ENCODE measurements at regions not wholly inside any gene's neighbourhood (a gene's known extent, or its start where the extent isn't known, plus 50 kb on each side); places are given as distances from the start of the nearest gene placed in this dataset.

DNA sequence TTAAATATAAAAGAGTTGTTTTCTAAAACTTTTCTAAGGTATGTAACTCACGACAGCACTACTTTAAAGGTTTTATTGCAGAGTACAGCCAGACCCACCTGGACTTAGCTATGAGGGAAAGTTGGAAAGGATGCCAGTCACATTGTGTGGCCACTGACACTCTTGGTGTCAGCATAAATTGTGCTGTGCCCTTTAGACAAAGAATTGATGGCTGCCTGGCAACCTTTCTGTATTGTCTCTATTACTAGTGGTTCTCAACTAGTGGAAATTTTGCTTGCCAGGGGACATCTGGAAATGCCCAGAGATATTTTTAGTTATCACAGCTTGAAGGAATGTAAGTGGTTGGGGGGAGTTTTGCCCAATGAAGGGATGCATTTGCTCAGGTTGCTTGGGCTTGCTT, 117.5 kb upstream of the APP start:
- H3K9ac ChIP-seq (ENCODE audit: low read length in 3 of 3), result no peak overlapping the region
- intact Hi-C loops (cut with DNase I), result no loop called here
- no peaks in the 10 kb centered on the region for H3K4me1 ChIP-seq (ENCODE audit: control insufficient read depth in 2 of 3, insufficient read depth in 2 of 3, low read depth in 1 of 3, low read length in 3 of 3)
- no peaks in the 10 kb centered on the region for H3K36me3 ChIP-seq (ENCODE audit: control insufficient read depth in 2 of 3, insufficient read depth in 3 of 3, low read length in 3 of 3)
- H3K9me3 ChIP-seq (ENCODE audit: control insufficient read depth in 2 of 3, insufficient read depth in 1 of 3, low read length in 3 of 3), result no peaks in the 10 kb centered on the region
- H3K4me3 ChIP-seq (ENCODE audit: low read length in 3 of 3), result no peak overlapping the region
- FAIRE-seq, result no peak
- no peak overlapping the region for H3K27ac ChIP-seq (ENCODE audit: low read depth in 2 of 2, low read length in 2 of 2)
- no peaks in the 10 kb centered on the region for H3K27me3 ChIP-seq (ENCODE audit: control insufficient read depth, insufficient read depth, low read length)
- TF ChIP-seq, protein P1, sequence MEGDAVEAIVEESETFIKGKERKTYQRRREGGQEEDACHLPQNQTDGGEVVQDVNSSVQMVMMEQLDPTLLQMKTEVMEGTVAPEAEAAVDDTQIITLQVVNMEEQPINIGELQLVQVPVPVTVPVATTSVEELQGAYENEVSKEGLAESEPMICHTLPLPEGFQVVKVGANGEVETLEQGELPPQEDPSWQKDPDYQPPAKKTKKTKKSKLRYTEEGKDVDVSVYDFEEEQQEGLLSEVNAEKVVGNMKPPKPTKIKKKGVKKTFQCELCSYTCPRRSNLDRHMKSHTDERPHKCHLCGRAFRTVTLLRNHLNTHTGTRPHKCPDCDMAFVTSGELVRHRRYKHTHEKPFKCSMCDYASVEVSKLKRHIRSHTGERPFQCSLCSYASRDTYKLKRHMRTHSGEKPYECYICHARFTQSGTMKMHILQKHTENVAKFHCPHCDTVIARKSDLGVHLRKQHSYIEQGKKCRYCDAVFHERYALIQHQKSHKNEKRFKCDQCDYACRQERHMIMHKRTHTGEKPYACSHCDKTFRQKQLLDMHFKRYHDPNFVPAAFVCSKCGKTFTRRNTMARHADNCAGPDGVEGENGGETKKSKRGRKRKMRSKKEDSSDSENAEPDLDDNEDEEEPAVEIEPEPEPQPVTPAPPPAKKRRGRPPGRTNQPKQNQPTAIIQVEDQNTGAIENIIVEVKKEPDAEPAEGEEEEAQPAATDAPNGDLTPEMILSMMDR (IDR thresholded peaks at IDR 0.05; ENCODE audit: borderline replicate concordance, extremely low read depth, insufficient read depth), result no peak
- no peak for DNase-seq

DNA sequence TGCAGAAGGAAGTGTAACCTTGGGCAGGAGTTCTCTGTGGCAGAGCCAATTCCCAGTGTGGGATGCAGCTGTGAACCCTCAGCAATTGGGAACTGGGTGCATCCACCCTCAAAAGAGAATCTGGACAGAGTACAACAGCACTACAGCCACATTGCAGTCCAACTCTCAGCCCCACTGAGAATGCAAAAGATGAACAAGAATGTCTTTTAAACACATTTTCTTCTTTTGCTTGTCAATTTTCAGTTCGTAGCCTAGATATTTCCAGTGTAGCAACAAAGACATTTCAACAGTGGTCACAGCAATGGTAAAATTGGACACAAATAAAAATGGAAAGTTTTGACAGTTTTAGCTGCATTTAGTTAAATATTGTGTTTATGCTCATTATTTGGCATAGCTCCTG, 114.0 kb upstream of the APP start:
- intact Hi-C loops (cut with DNase I), result no loop called here
- H3K4me1 ChIP-seq (ENCODE audit: control insufficient read depth in 2 of 3, insufficient read depth in 2 of 3, low read depth in 1 of 3, low read length in 3 of 3), result no peaks in the 10 kb centered on the region
- H3K9me3 ChIP-seq (ENCODE audit: control insufficient read depth in 2 of 3, insufficient read depth in 1 of 3, low read length in 3 of 3), result no peaks in the 10 kb centered on the region
- FAIRE-seq (no peak), DNase-seq (no peak)
- no peaks in the 10 kb centered on the region for H3K27me3 ChIP-seq (ENCODE audit: control insufficient read depth, insufficient read depth, low read length)
- no peak overlapping the region for H3K4me3 ChIP-seq (ENCODE audit: low read length in 3 of 3)
- H3K27ac ChIP-seq (ENCODE audit: low read depth in 2 of 2, low read length in 2 of 2), result no peak overlapping the region
- no peak overlapping the region for H3K9ac ChIP-seq (ENCODE audit: low read length in 3 of 3)
- H3K36me3 ChIP-seq (ENCODE audit: control insufficient read depth in 2 of 3, insufficient read depth in 3 of 3, low read length in 3 of 3), result no peaks in the 10 kb centered on the region
- TF ChIP-seq, protein P1 (IDR thresholded peaks at IDR 0.05; ENCODE audit: borderline replicate concordance, extremely low read depth, insufficient read depth), result no peak

DNA sequence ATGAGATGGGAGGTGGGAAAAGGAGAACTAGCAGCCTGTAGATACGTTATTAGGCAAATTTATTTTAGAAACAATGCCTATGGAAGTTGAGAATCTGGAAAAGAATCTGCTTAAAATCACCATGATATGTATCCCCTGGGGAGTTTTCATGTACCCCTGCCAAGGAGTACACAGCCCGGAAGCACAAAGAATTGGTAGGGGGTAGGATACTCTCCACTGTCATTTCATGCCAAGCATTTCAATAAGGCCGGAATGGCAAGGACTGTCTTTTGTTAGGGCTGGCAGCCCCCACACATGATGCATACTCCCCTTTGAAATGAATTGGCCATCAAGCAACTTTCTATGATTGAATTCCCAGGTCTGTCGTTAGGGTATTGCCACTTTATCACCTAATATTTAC, 111.5 kb upstream of the APP start:
- H3K4me1 ChIP-seq (ENCODE audit: control insufficient read depth in 2 of 3, insufficient read depth in 2 of 3, low read depth in 1 of 3, low read length in 3 of 3), result no peaks in the 10 kb centered on the region
- no peaks in the 10 kb centered on the region for H3K27me3 ChIP-seq (ENCODE audit: control insufficient read depth, insufficient read depth, low read length)
- TF ChIP-seq, protein P1 (IDR thresholded peaks at IDR 0.05; ENCODE audit: borderline replicate concordance, extremely low read depth, insufficient read depth), result no peak
- FAIRE-seq, result no peak
- no peak for DNase-seq
- H3K9me3 ChIP-seq (ENCODE audit: control insufficient read depth in 2 of 3, insufficient read depth in 1 of 3, low read length in 3 of 3), result no peaks in the 10 kb centered on the region
- no peak overlapping the region for H3K4me3 ChIP-seq (ENCODE audit: low read length in 3 of 3)
- intact Hi-C loops (cut with DNase I), result no loop called here
- H3K36me3 ChIP-seq (ENCODE audit: control insufficient read depth in 2 of 3, insufficient read depth in 3 of 3, low read length in 3 of 3), result no peaks in the 10 kb centered on the region
- H3K27ac ChIP-seq (ENCODE audit: low read depth in 2 of 2, low read length in 2 of 2), result no peak overlapping the region
- H3K9ac ChIP-seq (ENCODE audit: low read length in 3 of 3), result no peak overlapping the region

DNA sequence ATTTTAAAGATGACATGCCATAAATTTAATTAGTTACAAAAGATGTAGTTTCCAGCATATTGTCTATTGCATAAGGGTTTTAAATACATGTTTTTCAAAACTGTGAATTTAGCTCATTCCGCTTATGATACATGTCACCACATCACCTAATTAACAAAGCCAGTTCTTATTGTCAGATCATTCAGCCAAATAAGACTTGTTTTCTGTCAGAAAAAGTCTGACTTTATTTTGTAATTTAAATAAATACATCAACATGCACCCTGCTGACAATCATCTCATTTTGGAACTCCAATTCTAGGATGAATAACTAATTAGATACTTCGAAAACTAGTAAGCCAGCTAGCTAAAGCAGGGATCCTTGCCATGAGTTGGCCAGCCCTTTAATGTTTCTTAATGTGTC, 110.9 kb upstream of the APP start:
- H3K36me3 ChIP-seq (ENCODE audit: control insufficient read depth in 2 of 3, insufficient read depth in 3 of 3, low read length in 3 of 3), result no peaks in the 10 kb centered on the region
- no peaks in the 10 kb centered on the region for H3K9me3 ChIP-seq (ENCODE audit: control insufficient read depth in 2 of 3, insufficient read depth in 1 of 3, low read length in 3 of 3)
- H3K27ac ChIP-seq (ENCODE audit: low read depth in 2 of 2, low read length in 2 of 2), result no peak overlapping the region
- H3K4me3 ChIP-seq (ENCODE audit: low read length in 3 of 3), result no peak overlapping the region
- no peak overlapping the region for H3K9ac ChIP-seq (ENCODE audit: low read length in 3 of 3)
- intact Hi-C loops (cut with DNase I), result no loop called here
- FAIRE-seq (no peak), DNase-seq (no peak)
- TF ChIP-seq, protein P1 (IDR thresholded peaks at IDR 0.05; ENCODE audit: borderline replicate concordance, extremely low read depth, insufficient read depth), result no peak
- H3K4me1 ChIP-seq (ENCODE audit: control insufficient read depth in 2 of 3, insufficient read depth in 2 of 3, low read depth in 1 of 3, low read length in 3 of 3), result no peaks in the 10 kb centered on the region
- no peaks in the 10 kb centered on the region for H3K27me3 ChIP-seq (ENCODE audit: control insufficient read depth, insufficient read depth, low read length)

Measured in kidney (tissue), 13 donors.